SK-N-SH treated with all-trans-retinoic acid at 6 μM for 48 hours (cell line): ENCODE measurements at regions not wholly inside any gene's neighbourhood (a gene's known extent, or its start where the extent isn't known, plus 50 kb on each side); places are given as distances from the start of the nearest gene placed in this dataset.

Experiments
- CREB5 ChIP-seq: fragments of 250-450 bp; sonication (Bioruptor Pico); IDR thresholded peaks from 2 replicates; pipeline ENCODE4 v1.5.1; 2020; ENCODE audit warnings: low read depth, mild to moderate bottlenecking, moderate library complexity
- CSDC2 ChIP-seq: fragments of 250-450 bp; sonication (Bioruptor Pico); IDR thresholded peaks from 2 replicates; pipeline ENCODE4 v1.5.0; 2020; ENCODE audit warnings: mild to moderate bottlenecking, moderate library complexity
- GLIS3 ChIP-seq: fragments of 250-450 bp; sonication (Bioruptor Pico); IDR thresholded peaks from 2 replicates; pipeline ENCODE4 v1.5.0; 2020; ENCODE audit warnings: mild to moderate bottlenecking, moderate library complexity
- ISL1 ChIP-seq: fragments of 250-450 bp; sonication (Bioruptor Pico); IDR thresholded peaks from 2 replicates; pipeline ENCODE4 v2.1.2; 2022; ENCODE audit warnings: mild to moderate bottlenecking, moderate library complexity
- OSR1 ChIP-seq: fragments of 250-450 bp; sonication (Bioruptor Pico); IDR thresholded peaks from 2 replicates; pipeline ENCODE4 v1.8.0; 2022; ENCODE audit warnings: moderate library complexity, mild to moderate bottlenecking, inconsistent platforms
- PATZ1 ChIP-seq: fragments of 250-450 bp; sonication (Bioruptor Pico); IDR thresholded peaks from 2 replicates; pipeline ENCODE4 v1.8.0; 2020; ENCODE audit warnings: mild to moderate bottlenecking, moderate library complexity, borderline replicate concordance
- POU6F1 ChIP-seq: fragments of 250-450 bp; sonication (Bioruptor Pico); IDR thresholded peaks from 2 replicates; pipeline ENCODE4 v1.8.0; 2021; ENCODE audit warnings: low read depth, mild to moderate bottlenecking, moderate library complexity, borderline replicate concordance
- RARB ChIP-seq: fragments of 250-450 bp; sonication (Bioruptor Pico); IDR thresholded peaks from 2 replicates; pipeline ENCODE4 v1.8.0; 2021; ENCODE audit warnings: mild to moderate bottlenecking, moderate library complexity
- TSHZ2 ChIP-seq: fragments of 250-450 bp; sonication (Bioruptor Pico); IDR thresholded peaks from 2 replicates; pipeline ENCODE4 v1.5.0; 2020; ENCODE audit warnings: mild to moderate bottlenecking, moderate library complexity
- ZFP3 ChIP-seq: fragments of 250-450 bp; sonication (Bioruptor Pico); IDR thresholded peaks from 2 replicates; pipeline ENCODE4 v1.5.0; 2020; ENCODE audit warnings: mild to moderate bottlenecking, moderate library complexity
- ZFP30 ChIP-seq: fragments of 450-650 bp; formaldehyde crosslinking; IDR thresholded peaks from 2 replicates; pipeline ENCODE4 v1.5.0; 2022; ENCODE audit warnings: mild to moderate bottlenecking, moderate library complexity

GRCh38 chr14:97878727-97879126 is 1081.5 kb downstream of the VRK1 start:
- TF ChIP-seq RARB (CRISPR knock-in tag) (no peak), PATZ1 (CRISPR knock-in tag) (no peak), OSR1 (CRISPR knock-in tag) (no peak), TSHZ2 (CRISPR knock-in tag) (no peak), ZFP3 (CRISPR knock-in tag) (no peak), GLIS3 (CRISPR knock-in tag) (no peak), POU6F1 (no peak), ZFP30 (CRISPR knock-in tag) (no peak), CREB5 (CRISPR knock-in tag) (no peak), CSDC2 (CRISPR knock-in tag) (no peak), ISL1 (CRISPR knock-in tag) (no peak)
